ENCODE measurements at regions not wholly inside any gene's neighbourhood (a gene's known extent, or its start where the extent isn't known, plus 50 kb on each side); places are given as distances from the start of the nearest gene placed in this dataset.

DNA sequence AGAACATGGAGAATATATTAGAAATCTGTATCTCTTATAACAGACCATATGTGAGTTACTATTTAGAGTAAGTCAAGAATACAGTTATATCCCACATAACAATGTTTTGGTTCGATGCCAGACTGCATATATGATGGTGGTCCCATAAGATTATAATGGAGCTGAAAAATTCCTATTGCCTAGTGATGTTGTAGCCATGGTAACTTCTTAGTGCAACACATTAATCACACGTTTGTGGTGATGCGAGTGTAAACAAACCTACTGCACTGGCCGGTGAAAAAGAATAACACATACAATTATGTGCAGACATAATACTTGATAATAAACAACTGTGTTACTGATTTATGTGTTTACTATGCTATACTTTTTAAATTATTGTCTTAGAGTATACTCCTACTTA lies 69.8 kb upstream of the MNS1 start:
- Histone ChIP-seq H2AFZ (ENCODE audit: low read length) (peak overlapping the region; percentile 37; the same call in 1 of the 2 replicates), H3K9me3 (ENCODE audit: low read length) (no peaks in the 10 kb centered on the region)

GRCh38 chr15:56533731-56534403 lies 68.9 kb upstream of the MNS1 start:
- no peaks in the 10 kb centered on the region for H3K27me3 ChIP-seq (ENCODE audit: low read length)
- no peaks in the 10 kb centered on the region for H3K9me2 ChIP-seq (replicated peaks; ENCODE audit: insufficient read depth, low read length)
- H3K36me3 ChIP-seq (ENCODE audit: insufficient read depth, low read length) = no peaks in the 10 kb centered on the region
- peak; percentile 74 for DNase-seq
- H2AFZ ChIP-seq (ENCODE audit: low read length) = peak overlapping the region; percentile 37; the same call in 1 of the 2 replicates
- H3K4me1 ChIP-seq (ENCODE audit: low read length) = peaks cover 80% of the 10 kb centered on the region
- H3K9me3 ChIP-seq (ENCODE audit: low read length) = no peaks in the 10 kb centered on the region
- H3K4me2 ChIP-seq (ENCODE audit: low read depth, low read length, poor library complexity, severe bottlenecking) = peak overlapping the region; percentile 74
- H3K27ac ChIP-seq (ENCODE audit: low read length) = peak overlapping the region; percentile 100
- peak overlapping the region; percentile 68 for H3K9ac ChIP-seq (ENCODE audit: low read length)
- H4K20me1 ChIP-seq (ENCODE audit: insufficient read depth, low read depth, low read length) = no peaks in the 10 kb centered on the region
- peak overlapping the region; percentile 45 for H3K4me3 ChIP-seq (ENCODE audit: low read length)
- H3K79me2 ChIP-seq (ENCODE audit: low read length) = no peaks in the 10 kb centered on the region

More for the DNA sequence above, 69.8 kb upstream of the MNS1 start:
- Histone ChIP-seq H3K27ac (ENCODE audit: low read length) (peak overlapping the region; percentile 100), H3K36me3 (ENCODE audit: insufficient read depth, low read length) (no peaks in the 10 kb centered on the region), H3K4me1 (ENCODE audit: low read length) (peaks cover 89% of the 10 kb centered on the region), H3K9me2 (replicated peaks; ENCODE audit: insufficient read depth, low read length) (no peaks in the 10 kb centered on the region), H3K79me2 (ENCODE audit: low read length) (no peaks in the 10 kb centered on the region), H3K27me3 (ENCODE audit: low read length) (no peaks in the 10 kb centered on the region), H3K4me2 (ENCODE audit: low read depth, low read length, poor library complexity, severe bottlenecking) (peak overlapping the region; percentile 74), H3K4me3 (ENCODE audit: low read length) (no peak overlapping the region), H4K20me1 (ENCODE audit: insufficient read depth, low read depth, low read length) (no peaks in the 10 kb centered on the region), H3K9ac (ENCODE audit: low read length) (peak overlapping the region; percentile 68; the same call in 1 of the 2 replicates)
- DNase-seq = no peak

- peak overlapping the region; percentile 68 for H3K9ac ChIP-seq (ENCODE audit: low read length)
- peak overlapping the region; percentile 22; the same call in 1 of the 2 replicates for H2AFZ ChIP-seq (ENCODE audit: low read length)
- H4K20me1 ChIP-seq (ENCODE audit: insufficient read depth, low read depth, low read length) = no peaks in the 10 kb centered on the region
- peak overlapping the region; percentile 51 for H3K4me3 ChIP-seq (ENCODE audit: low read length)
- no peaks in the 10 kb centered on the region for H3K9me2 ChIP-seq (replicated peaks; ENCODE audit: insufficient read depth, low read length)
- H3K9me3 ChIP-seq (ENCODE audit: low read length) = no peaks in the 10 kb centered on the region
- H3K27ac ChIP-seq (ENCODE audit: low read length) = peak overlapping the region; percentile 100
- no peaks in the 10 kb centered on the region for H3K27me3 ChIP-seq (ENCODE audit: low read length)
- peaks cover 71% of the 10 kb centered on the region for H3K4me1 ChIP-seq (ENCODE audit: low read length)
- peak overlapping the region; percentile 74 for H3K4me2 ChIP-seq (ENCODE audit: low read depth, low read length, poor library complexity, severe bottlenecking)
- peak; percentile 94 for DNase-seq
- H3K79me2 ChIP-seq (ENCODE audit: low read length) = no peaks in the 10 kb centered on the region
- no peaks in the 10 kb centered on the region for H3K36me3 ChIP-seq (ENCODE audit: insufficient read depth, low read length)
Observed at GRCh38 chr15:56532721-56533460, 68.0 kb upstream of the MNS1 start.

GRCh38 chr15:56530157-56530556 lies 65.2 kb upstream of the MNS1 start:
- Histone ChIP-seq H2AFZ (ENCODE audit: low read length) (no peak overlapping the region), H3K9me2 (replicated peaks; ENCODE audit: insufficient read depth, low read length) (no peaks in the 10 kb centered on the region), H3K36me3 (ENCODE audit: insufficient read depth, low read length) (no peaks in the 10 kb centered on the region), H3K27me3 (ENCODE audit: low read length) (no peaks in the 10 kb centered on the region), H3K9me3 (ENCODE audit: low read length) (no peaks in the 10 kb centered on the region), H4K20me1 (ENCODE audit: insufficient read depth, low read depth, low read length) (no peaks in the 10 kb centered on the region), H3K4me1 (ENCODE audit: low read length) (peaks cover 62% of the 10 kb centered on the region), H3K79me2 (ENCODE audit: low read length) (no peaks in the 10 kb centered on the region), H3K9ac (ENCODE audit: low read length) (no peak overlapping the region), H3K4me2 (ENCODE audit: low read depth, low read length, poor library complexity, severe bottlenecking) (no peak overlapping the region), H3K4me3 (ENCODE audit: low read length) (no peak overlapping the region), H3K27ac (ENCODE audit: low read length) (0 out of 2 replicates have a peak overlapping the region, but pooled peaks have one; percentile 100)
- DNase-seq = no peak

DNA sequence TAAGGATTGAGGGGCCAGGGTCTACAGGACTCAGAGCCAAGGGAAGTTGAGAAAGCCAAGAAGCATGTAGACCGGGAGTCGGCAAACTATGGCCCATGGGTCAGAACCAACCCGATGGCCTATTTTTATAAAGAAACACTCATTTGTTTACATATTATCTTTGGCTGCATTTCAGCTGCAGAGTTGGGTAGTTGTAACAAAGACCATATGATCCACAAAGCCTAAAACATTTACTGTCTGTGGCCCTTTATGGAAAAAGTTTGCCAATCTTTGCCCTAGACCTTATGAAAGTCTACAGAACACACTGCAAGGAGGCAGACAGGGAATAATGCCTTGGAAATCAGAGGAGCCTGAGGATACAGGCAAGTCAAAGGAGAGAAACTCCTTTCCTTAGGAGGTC lies 63.2 kb upstream of the MNS1 start:
- no peak overlapping the region for H3K4me2 ChIP-seq (ENCODE audit: low read depth, low read length, poor library complexity, severe bottlenecking)
- H3K27me3 ChIP-seq (ENCODE audit: low read length) = no peaks in the 10 kb centered on the region
- H3K4me1 ChIP-seq (ENCODE audit: low read length) = peaks cover 42% of the 10 kb centered on the region
- no peaks in the 10 kb centered on the region for H4K20me1 ChIP-seq (ENCODE audit: insufficient read depth, low read depth, low read length)
- H3K79me2 ChIP-seq (ENCODE audit: low read length) = no peaks in the 10 kb centered on the region
- no peak overlapping the region for H2AFZ ChIP-seq (ENCODE audit: low read length)
- H3K9ac ChIP-seq (ENCODE audit: low read length) = no peak overlapping the region
- no peaks in the 10 kb centered on the region for H3K9me3 ChIP-seq (ENCODE audit: low read length)
- H3K27ac ChIP-seq (ENCODE audit: low read length) = no peak overlapping the region
- no peaks in the 10 kb centered on the region for H3K36me3 ChIP-seq (ENCODE audit: insufficient read depth, low read length)
- no peak overlapping the region for H3K4me3 ChIP-seq (ENCODE audit: low read length)
- H3K9me2 ChIP-seq (replicated peaks; ENCODE audit: insufficient read depth, low read length) = no peaks in the 10 kb centered on the region
- no peak for DNase-seq

DNA sequence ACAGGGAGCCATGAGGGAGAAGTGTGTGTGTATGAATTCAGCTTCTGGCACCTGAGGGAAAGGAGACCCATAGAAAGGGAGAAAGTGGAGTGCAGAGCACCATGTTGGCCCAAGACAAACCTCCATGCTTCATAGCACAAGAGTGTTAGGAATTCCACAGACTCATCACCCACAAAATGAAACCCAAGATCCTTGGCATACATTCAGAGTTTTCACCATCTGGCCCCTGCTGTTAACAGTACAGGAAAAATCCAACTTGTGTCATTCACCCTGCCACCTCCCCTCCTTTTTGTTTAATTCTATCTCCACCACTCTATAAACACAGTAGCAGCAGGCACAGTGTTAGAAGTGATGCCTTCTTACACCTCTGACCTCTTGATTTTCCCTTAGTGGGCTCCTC lies 60.0 kb upstream of the MNS1 start:
- no peak overlapping the region for H3K27ac ChIP-seq (ENCODE audit: low read length)
- H3K4me3 ChIP-seq (ENCODE audit: low read length) = no peak overlapping the region
- no peak overlapping the region for H3K4me2 ChIP-seq (ENCODE audit: low read depth, low read length, poor library complexity, severe bottlenecking)
- no peaks in the 10 kb centered on the region for H3K27me3 ChIP-seq (ENCODE audit: low read length)
- no peak overlapping the region for H3K9ac ChIP-seq (ENCODE audit: low read length)
- no peak for DNase-seq
- no peaks in the 10 kb centered on the region for H3K36me3 ChIP-seq (ENCODE audit: insufficient read depth, low read length)
- H3K79me2 ChIP-seq (ENCODE audit: low read length) = no peaks in the 10 kb centered on the region
- no peak overlapping the region for H2AFZ ChIP-seq (ENCODE audit: low read length)
- no peaks in the 10 kb centered on the region for H3K9me2 ChIP-seq (replicated peaks; ENCODE audit: insufficient read depth, low read length)
- no peaks in the 10 kb centered on the region for H4K20me1 ChIP-seq (ENCODE audit: insufficient read depth, low read depth, low read length)
- H3K9me3 ChIP-seq (ENCODE audit: low read length) = no peaks in the 10 kb centered on the region
- H3K4me1 ChIP-seq (ENCODE audit: low read length) = peaks cover 12% of the 10 kb centered on the region

GRCh38 chr15:56523521-56523920 lies 58.6 kb upstream of the MNS1 start:
- H3K36me3 ChIP-seq (ENCODE audit: insufficient read depth, low read length) = no peaks in the 10 kb centered on the region
- H3K9me3 ChIP-seq (ENCODE audit: low read length) = 0 out of 2 replicates have a peak, but pooled peaks cover 3% of the 10 kb centered on the region
- no peaks in the 10 kb centered on the region for H3K27me3 ChIP-seq (ENCODE audit: low read length)
- H3K9me2 ChIP-seq (replicated peaks; ENCODE audit: insufficient read depth, low read length) = no peaks in the 10 kb centered on the region
- H3K79me2 ChIP-seq (ENCODE audit: low read length) = no peaks in the 10 kb centered on the region
- H3K4me2 ChIP-seq (ENCODE audit: low read depth, low read length, poor library complexity, severe bottlenecking) = no peak overlapping the region
- H3K4me3 ChIP-seq (ENCODE audit: low read length) = no peak overlapping the region
- no peak overlapping the region for H3K27ac ChIP-seq (ENCODE audit: low read length)
- no peaks in the 10 kb centered on the region for H4K20me1 ChIP-seq (ENCODE audit: insufficient read depth, low read depth, low read length)
- no peak overlapping the region for H3K9ac ChIP-seq (ENCODE audit: low read length)
- DNase-seq = no peak
- no peak overlapping the region for H2AFZ ChIP-seq (ENCODE audit: low read length)
- H3K4me1 ChIP-seq (ENCODE audit: low read length) = peaks cover 12% of the 10 kb centered on the region

GRCh38 chr15:56519000-56519399 lies 54.1 kb upstream of the MNS1 start:
- Histone ChIP-seq H3K9me3 (ENCODE audit: low read length) (peaks cover 7% of the 10 kb centered on the region), H4K20me1 (ENCODE audit: insufficient read depth, low read depth, low read length) (no peaks in the 10 kb centered on the region), H3K27ac (ENCODE audit: low read length) (no peak overlapping the region), H3K36me3 (ENCODE audit: insufficient read depth, low read length) (no peaks in the 10 kb centered on the region), H3K79me2 (ENCODE audit: low read length) (no peaks in the 10 kb centered on the region), H2AFZ (ENCODE audit: low read length) (no peak overlapping the region), H3K27me3 (ENCODE audit: low read length) (no peaks in the 10 kb centered on the region), H3K4me1 (ENCODE audit: low read length) (no peaks in the 10 kb centered on the region), H3K9ac (ENCODE audit: low read length) (no peak overlapping the region), H3K4me2 (ENCODE audit: low read depth, low read length, poor library complexity, severe bottlenecking) (no peak overlapping the region), H3K9me2 (replicated peaks; ENCODE audit: insufficient read depth, low read length) (no peaks in the 10 kb centered on the region), H3K4me3 (ENCODE audit: low read length) (no peak overlapping the region)
- no peak for DNase-seq
